D341Med (cell line): ENCODE measurements at regions not wholly inside any gene's neighbourhood (a gene's known extent, or its start where the extent isn't known, plus 50 kb on each side); places are given as distances from the start of the nearest gene placed in this dataset.

Experiments
- DNase-seq: peaks from one replicate; pipeline ENCODE4 v3.0.0; 2012; ENCODE audit warnings: low spot score

DNA sequence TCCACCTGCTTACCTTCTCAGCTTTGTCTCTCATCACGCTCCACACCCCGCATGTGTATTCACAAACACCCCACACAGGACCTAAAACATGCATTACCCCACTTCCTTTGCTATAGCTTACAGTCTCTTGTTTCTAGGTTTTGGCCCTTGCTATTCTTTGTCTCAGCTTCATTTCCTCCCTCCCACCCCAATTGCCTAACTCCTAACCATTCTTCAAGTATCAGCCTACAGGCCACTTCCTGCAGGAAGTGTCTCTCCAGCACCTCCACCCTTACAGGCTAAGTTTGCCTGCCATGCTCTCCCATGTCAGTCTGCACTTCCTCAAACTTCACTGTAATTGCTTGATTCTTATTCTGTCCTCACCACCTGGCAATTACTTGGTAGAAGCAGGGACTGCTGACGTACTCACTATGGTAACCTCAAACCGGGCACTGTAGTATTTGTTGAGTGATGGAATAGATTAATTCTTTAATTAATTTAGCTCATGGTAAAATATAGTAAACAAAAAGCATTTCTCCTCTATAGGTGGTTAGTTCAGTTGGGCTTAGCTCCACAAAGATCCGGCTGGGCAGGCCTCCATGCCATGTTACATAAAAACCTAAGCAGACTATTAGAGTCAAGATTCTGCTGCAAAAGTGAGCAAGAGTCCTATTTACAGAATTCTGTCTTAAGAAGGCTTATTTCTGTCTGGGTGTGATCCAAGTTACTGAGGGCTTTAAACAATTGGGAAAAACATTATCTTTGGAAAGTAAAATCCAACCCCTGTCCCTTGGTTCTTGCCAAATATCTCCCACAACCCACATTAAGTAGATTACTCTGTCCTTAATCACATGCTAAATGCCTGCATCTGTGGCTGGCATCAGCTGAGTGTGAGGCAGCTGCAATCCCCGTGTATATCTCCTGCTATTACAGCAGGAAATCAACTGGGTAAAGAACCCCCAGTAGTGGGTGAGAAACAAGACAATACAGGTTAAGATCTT lies 124.7 kb upstream of the CPEB2 start:
- peak; percentile 76 for DNase-seq

DNA sequence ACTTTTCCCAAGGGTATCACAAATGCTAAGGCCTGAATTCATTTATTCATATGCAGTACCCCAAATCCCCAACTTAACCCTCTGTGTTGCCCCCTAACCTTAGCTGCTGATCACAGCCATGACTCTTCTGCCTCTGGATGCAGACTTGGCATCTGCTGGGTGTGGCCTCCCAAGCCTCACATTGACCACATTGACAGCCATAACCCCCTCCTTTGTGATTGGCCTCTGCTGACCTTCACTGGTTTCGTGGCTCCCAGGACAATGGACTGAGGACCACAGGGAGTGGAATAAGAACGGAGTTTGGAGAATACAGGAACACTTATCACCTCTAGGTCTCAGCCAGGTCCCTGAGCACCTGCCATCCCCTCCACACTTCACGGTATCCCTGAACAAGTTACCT lies 123.6 kb upstream of the CPEB2 start:
- no peak for DNase-seq

GRCh38 chr4:14879683-14880082 lies 122.6 kb upstream of the CPEB2 start:
- no peak for DNase-seq

GRCh38 chr4:14880805-14881204 lies 121.5 kb upstream of the CPEB2 start:
- no peak for DNase-seq

- no peak for DNase-seq
Observed at GRCh38 chr4:14883166-14883565, 119.1 kb upstream of the CPEB2 start.

- no peak for DNase-seq
Observed at GRCh38 chr4:14883661-14884060, 118.6 kb upstream of the CPEB2 start.

GRCh38 chr4:14887842-14888433 lies 114.3 kb upstream of the CPEB2 start:
- no peak for DNase-seq

- no peak for DNase-seq
Observed at GRCh38 chr4:14888790-14889572, 113.3 kb upstream of the CPEB2 start.

DNA sequence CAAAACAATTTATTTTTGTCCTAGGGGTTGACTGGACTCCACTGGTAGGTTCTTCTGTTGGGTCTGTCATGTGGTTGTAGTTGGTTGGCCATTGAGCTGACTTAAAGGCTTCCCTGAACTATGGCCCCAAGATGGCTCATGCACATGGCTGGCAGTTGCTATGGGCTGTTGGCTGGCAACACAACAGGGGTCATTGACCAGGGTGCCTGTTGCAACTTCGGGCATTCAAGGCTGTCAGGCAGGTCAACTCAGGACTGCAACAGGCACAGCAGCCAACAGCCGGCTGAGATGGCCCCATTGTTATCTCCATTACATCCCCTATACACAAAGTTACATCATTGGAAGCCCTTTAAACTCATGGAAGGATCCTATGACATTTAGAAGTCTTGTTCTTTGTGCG lies 109.7 kb upstream of the CPEB2 start:
- no peak for DNase-seq

- no peak for DNase-seq
Observed at GRCh38 chr4:14893713-14894112, 108.6 kb upstream of the CPEB2 start.

GRCh38 chr4:14894392-14895292 lies 107.6 kb upstream of the CPEB2 start:
- DNase-seq: no peak

GRCh38 chr4:14896656-14897175 lies 105.6 kb upstream of the CPEB2 start:
- DNase-seq: no peak

GRCh38 chr4:14897217-14897616 lies 105.1 kb upstream of the CPEB2 start:
- no peak for DNase-seq

GRCh38 chr4:14898989-14899388 lies 103.3 kb upstream of the CPEB2 start:
- DNase-seq: no peak

- DNase-seq: no peak
Observed at GRCh38 chr4:14902342-14902741, 99.9 kb upstream of the CPEB2 start.

GRCh38 chr4:14903321-14903720 lies 99.0 kb upstream of the CPEB2 start:
- no peak for DNase-seq

DNA sequence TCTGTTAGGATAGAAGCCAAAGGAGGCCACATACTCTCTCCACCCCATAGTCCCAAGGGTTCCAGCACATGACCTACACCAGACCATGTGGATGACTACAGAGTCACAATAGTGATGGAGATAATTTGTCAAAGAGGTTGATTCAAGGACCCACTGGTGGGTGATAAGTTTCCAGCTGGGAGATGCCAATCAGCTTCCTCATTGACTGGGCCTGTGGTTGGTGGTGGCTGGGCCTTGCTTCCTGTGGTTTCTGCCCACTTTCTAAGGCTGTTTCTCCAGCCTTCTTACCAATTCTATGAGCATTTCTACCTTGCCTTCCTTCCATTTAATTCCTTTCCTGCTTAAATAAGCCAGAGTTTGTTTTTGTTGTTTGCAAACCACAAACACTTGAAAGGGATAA lies 95.5 kb upstream of the CPEB2 start:
- DNase-seq: no peak

GRCh38 chr4:14908635-14909034 lies 93.6 kb upstream of the CPEB2 start:
- DNase-seq: no peak

GRCh38 chr4:14910411-14910810 lies 91.9 kb upstream of the CPEB2 start:
- DNase-seq: no peak

GRCh38 chr4:14912426-14912825 lies 89.9 kb upstream of the CPEB2 start:
- no peak for DNase-seq

DNA sequence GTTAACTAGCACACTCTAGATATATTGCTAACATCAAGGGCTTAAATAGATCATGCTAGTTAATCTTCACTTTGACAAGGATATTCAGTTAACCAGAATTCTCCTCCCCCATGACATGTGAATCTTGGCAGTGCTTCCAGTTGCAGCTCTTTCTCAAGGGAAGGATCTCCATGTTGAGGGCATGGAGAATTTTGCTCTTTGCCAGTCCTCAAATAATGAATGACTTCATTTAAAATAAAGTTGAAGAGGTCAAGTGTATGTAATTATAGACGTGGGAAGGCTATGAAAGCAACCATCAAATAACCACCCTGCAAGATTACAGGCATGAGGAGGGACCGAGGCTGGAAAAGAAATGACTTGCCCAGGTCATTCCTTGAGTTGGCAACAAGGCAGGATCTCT lies 87.3 kb upstream of the CPEB2 start:
- no peak for DNase-seq
